ENCODE measurements at regions not wholly inside any gene's neighbourhood (a gene's known extent, or its start where the extent isn't known, plus 50 kb on each side); places are given as distances from the start of the nearest gene placed in this dataset.
"Not testable (repeated sequence)": the region's sequence is repeated elsewhere in the genome, so short reads cannot be mapped to it uniquely, and the experiment has no call there.

DNA sequence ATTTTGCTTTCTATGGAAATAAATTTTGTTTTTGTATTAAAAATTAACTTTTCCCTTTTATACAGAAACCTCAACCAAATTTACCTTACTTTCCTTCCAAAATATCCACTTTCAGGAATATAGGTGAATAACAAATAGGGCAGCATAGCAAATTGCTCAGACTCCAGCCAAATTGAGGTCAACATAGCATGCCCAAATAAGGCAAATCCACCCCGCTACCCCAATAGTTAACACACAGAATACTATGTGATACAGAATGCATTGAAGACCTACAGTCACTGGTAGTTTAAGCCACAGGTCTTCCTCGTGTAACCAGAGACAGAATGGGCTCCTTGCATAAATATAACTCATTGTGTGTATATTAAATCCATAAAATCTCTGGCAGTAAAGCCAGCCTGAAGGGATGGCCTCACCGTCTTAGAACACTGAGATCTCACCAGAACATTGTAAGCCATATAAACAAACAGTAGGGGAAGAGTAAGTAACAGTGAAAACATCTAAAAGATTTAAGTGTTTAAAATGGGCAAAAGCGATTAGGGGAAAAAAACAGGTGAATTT lies 72.2 kb downstream of the PMAIP1 start:
- H3K27me3 ChIP-seq (ENCODE audit: low read length): no peaks in the 10 kb centered on the region
- H3K9me2 ChIP-seq (replicated peaks; ENCODE audit: low read length): no peaks in the 10 kb centered on the region
- no peak overlapping the region for H3K27ac ChIP-seq (ENCODE audit: low read length)
- H4K20me1 ChIP-seq (ENCODE audit: low read length): no peaks in the 10 kb centered on the region
- BruUV-seq (replicated peaks): no TSS peak
- H3K79me2 ChIP-seq (ENCODE audit: low read length): no peaks in the 10 kb centered on the region
- ChIA-PET POLR2A (ENCODE audit: unreplicated experiment) (no interaction called here), CTCF (no interaction called here)
- no peaks in the 10 kb centered on the region for H3K4me1 ChIP-seq (ENCODE audit: insufficient read depth, low read length)
- intact Hi-C loops (cut with micrococcal nuclease): no loop called here
- H3K9ac ChIP-seq (ENCODE audit: low read length): no peak overlapping the region
- DNase-seq (no peak), ATAC-seq (peak; percentile 49)
- no peaks in the 10 kb centered on the region for H3K9me3 ChIP-seq (ENCODE audit: low read length)
- H3F3A ChIP-seq (ENCODE audit: low read length, unreplicated experiment): no peaks in the 10 kb centered on the region
- H3K36me3 ChIP-seq (ENCODE audit: low read depth, low read length): no peaks in the 10 kb centered on the region
- no peak overlapping the region for H2AFZ ChIP-seq (ENCODE audit: low read length)
- H3K4me2 ChIP-seq (ENCODE audit: low read length): no peak overlapping the region
- no peak overlapping the region for H3K4me3 ChIP-seq (ENCODE audit: low read length)
- TF ChIP-seq EZH2 (IDR thresholded peaks at IDR 0.05; ENCODE audit: low read length, unreplicated experiment) (no peak), EZH2phosphoT487 (IDR thresholded peaks at IDR 0.05; ENCODE audit: borderline replicate concordance, low read length) (no peak)
- TF ChIP-seq, protein P1, sequence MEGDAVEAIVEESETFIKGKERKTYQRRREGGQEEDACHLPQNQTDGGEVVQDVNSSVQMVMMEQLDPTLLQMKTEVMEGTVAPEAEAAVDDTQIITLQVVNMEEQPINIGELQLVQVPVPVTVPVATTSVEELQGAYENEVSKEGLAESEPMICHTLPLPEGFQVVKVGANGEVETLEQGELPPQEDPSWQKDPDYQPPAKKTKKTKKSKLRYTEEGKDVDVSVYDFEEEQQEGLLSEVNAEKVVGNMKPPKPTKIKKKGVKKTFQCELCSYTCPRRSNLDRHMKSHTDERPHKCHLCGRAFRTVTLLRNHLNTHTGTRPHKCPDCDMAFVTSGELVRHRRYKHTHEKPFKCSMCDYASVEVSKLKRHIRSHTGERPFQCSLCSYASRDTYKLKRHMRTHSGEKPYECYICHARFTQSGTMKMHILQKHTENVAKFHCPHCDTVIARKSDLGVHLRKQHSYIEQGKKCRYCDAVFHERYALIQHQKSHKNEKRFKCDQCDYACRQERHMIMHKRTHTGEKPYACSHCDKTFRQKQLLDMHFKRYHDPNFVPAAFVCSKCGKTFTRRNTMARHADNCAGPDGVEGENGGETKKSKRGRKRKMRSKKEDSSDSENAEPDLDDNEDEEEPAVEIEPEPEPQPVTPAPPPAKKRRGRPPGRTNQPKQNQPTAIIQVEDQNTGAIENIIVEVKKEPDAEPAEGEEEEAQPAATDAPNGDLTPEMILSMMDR (conservative IDR thresholded peaks at IDR 0.05; ENCODE audit: low read depth, low read length): no peak

DNA sequence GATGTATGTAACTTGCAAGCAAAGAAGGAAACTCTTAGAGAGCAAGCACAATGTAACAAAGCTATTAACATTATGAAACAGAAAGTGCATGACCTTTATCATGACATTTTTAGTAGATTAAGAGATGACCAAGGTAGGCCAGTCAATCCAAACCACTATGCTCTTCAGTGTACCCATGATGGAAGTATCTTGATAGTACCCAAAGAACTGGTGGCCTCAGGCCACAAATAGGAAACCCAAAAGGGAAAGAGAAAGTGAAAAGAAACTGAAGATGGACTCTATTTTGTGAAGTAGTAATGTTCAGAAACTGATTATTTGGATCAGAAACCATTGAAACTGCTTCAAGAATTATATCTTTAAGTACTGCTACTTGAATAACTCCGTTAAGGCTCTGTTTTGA lies 71.3 kb downstream of the PMAIP1 start:
- H3K4me3 ChIP-seq (ENCODE audit: low read length); H4K20me1 ChIP-seq (ENCODE audit: low read length); ATAC-seq; DNase-seq; H3K79me2 ChIP-seq (ENCODE audit: low read length); POLR2A ChIA-PET (ENCODE audit: unreplicated experiment); H3K27me3 ChIP-seq (ENCODE audit: low read length); H3K9me3 ChIP-seq (ENCODE audit: low read length); H3K4me1 ChIP-seq (ENCODE audit: insufficient read depth, low read length); H3K36me3 ChIP-seq (ENCODE audit: low read depth, low read length); H3F3A ChIP-seq (ENCODE audit: low read length, unreplicated experiment); H3K9me2 ChIP-seq (replicated peaks; ENCODE audit: low read length); CTCF ChIA-PET; H3K9ac ChIP-seq (ENCODE audit: low read length); intact Hi-C loops (cut with micrococcal nuclease); BruUV-seq (replicated peaks); H3K4me2 ChIP-seq (ENCODE audit: low read length); H3K27ac ChIP-seq (ENCODE audit: low read length); H2AFZ ChIP-seq (ENCODE audit: low read length): not testable (repeated sequence)

DNA sequence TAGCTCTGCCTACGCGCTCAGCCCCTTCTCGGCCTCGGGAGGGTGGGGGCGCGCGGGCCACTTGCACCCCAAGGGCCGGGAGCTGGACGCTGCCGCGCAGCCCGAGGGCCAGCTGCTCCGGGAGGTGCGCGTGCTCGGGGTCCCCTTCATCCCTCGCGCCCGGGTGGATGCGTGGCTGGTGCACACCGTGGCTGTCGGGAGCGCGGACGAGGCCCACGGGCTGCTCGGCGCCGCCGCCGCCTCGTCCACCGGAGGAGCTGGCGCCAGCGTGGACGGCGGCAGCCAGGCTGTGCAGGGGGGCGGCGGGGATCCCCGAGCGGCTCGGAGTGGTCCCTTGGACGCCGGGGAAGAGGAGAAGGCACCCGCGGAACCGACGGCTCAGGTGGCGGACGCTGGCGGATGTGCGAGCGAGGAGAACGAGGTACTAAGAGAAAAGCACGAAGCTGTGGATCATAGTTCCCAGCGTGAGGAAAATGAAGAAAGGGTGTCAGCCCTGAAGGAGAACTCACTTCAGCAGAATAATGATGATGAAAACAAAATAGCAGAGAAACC lies 69.8 kb downstream of the PMAIP1 start:
- intact Hi-C loops (cut with micrococcal nuclease); H3K4me3 ChIP-seq (ENCODE audit: low read length): not testable (repeated sequence)

DNA sequence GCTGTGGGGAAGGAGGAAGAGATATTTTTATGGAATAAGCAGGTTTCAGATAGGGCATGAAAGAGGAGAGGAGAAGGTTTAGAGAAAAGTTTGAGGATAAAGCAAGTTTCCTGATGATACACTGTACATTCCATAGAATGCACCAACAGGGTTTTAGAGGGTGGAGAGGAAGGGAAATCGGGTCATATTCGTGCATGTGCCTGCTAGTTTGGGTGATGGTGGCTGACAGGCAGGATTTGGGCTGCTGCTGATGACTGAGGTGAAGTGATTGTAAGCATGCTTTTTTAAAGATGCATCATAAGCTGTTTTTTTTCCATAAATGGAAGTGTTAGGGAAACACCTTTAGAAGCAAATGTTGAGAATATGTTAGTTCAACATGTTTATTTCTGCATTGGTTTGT lies 68.8 kb downstream of the PMAIP1 start:
- Histone ChIP-seq H3F3A (ENCODE audit: low read length, unreplicated experiment) (no peaks in the 10 kb centered on the region), H3K27me3 (ENCODE audit: low read length) (no peaks in the 10 kb centered on the region), H3K79me2 (ENCODE audit: low read length) (no peaks in the 10 kb centered on the region), H3K36me3 (ENCODE audit: low read depth, low read length) (no peaks in the 10 kb centered on the region), H3K9me2 (replicated peaks; ENCODE audit: low read length) (no peaks in the 10 kb centered on the region), H3K4me3 (ENCODE audit: low read length) (no peak overlapping the region), H3K27ac (ENCODE audit: low read length) (no peak overlapping the region), H3K4me1 (ENCODE audit: insufficient read depth, low read length) (no peaks in the 10 kb centered on the region), H2AFZ (ENCODE audit: low read length) (no peak overlapping the region), H3K4me2 (ENCODE audit: low read length) (no peak overlapping the region), H3K9ac (ENCODE audit: low read length) (no peak overlapping the region), H3K9me3 (ENCODE audit: low read length) (no peaks in the 10 kb centered on the region), H4K20me1 (ENCODE audit: low read length) (no peaks in the 10 kb centered on the region)
- ATAC-seq (no peak), DNase-seq (no peak)
- TF ChIP-seq EZH2 (IDR thresholded peaks at IDR 0.05; ENCODE audit: low read length, unreplicated experiment): no peak
- no peak for TF ChIP-seq EZH2phosphoT487 (IDR thresholded peaks at IDR 0.05; ENCODE audit: borderline replicate concordance, low read length)
- TF ChIP-seq, protein P1 (conservative IDR thresholded peaks at IDR 0.05; ENCODE audit: low read depth, low read length): no peak
- CTCF ChIA-PET: no interaction called here
- POLR2A ChIA-PET (ENCODE audit: unreplicated experiment): interaction anchor here (0.8 kb wide), 1 partner anchor 458 kb away, joined by 5 read pairs; no protein-coding TSS in a partner anchor
- intact Hi-C loops (cut with micrococcal nuclease): no loop called here
- BruUV-seq (replicated peaks): no TSS peak

More for the DNA sequence above, 69.8 kb downstream of the PMAIP1 start:
- H4K20me1 ChIP-seq (ENCODE audit: low read length); H3F3A ChIP-seq (ENCODE audit: low read length, unreplicated experiment); BruUV-seq (replicated peaks); H3K9me3 ChIP-seq (ENCODE audit: low read length); H3K36me3 ChIP-seq (ENCODE audit: low read depth, low read length); H3K9me2 ChIP-seq (replicated peaks; ENCODE audit: low read length); H3K27me3 ChIP-seq (ENCODE audit: low read length); H3K27ac ChIP-seq (ENCODE audit: low read length); H2AFZ ChIP-seq (ENCODE audit: low read length); H3K79me2 ChIP-seq (ENCODE audit: low read length); DNase-seq; H3K9ac ChIP-seq (ENCODE audit: low read length); H3K4me1 ChIP-seq (ENCODE audit: insufficient read depth, low read length); CTCF ChIA-PET; H3K4me2 ChIP-seq (ENCODE audit: low read length); ATAC-seq; POLR2A ChIA-PET (ENCODE audit: unreplicated experiment): not testable (repeated sequence)
